A549 (cell line): ENCODE measurements at regions not wholly inside any gene's neighbourhood (a gene's known extent, or its start where the extent isn't known, plus 50 kb on each side); places are given as distances from the start of the nearest gene placed in this dataset.

Source experiments
- ATAC-seq, 2 experiments: fragments of 200-7000 bp in 1 of 2; fragments of >200 bp in 1 of 2; cut with Nextera tagmentation in 1 of 2; cut with Tn5 transposase in 1 of 2; 3 replicates each; pipeline versions ENCODE4 v1.8.0 to v1.9.1; 2018 to 2020; ENCODE audit warnings: mild to moderate bottlenecking in 1 of 2, moderate library complexity in 1 of 2
- CTCF ChIA-PET: fragments of 300-600 bp; sonication (Branson Sonifier 250); formaldehyde crosslinking; extraction: SDS; loops from one replicate; lab custom pipeline; 2021; ENCODE audit warnings: antibody characterized with exemption, inconsistent platforms; lab: Yijun Ruan, JAX
- POLR2A ChIA-PET: fragments of 350-600 bp; formaldehyde crosslinking; extraction: SDS; loops from one replicate; lab custom pipeline; 2021; ENCODE audit warnings: antibody characterized with exemption, inconsistent platforms; lab: Yijun Ruan, JAX
- DNase-seq, 2 experiments: peaks; one replicate each; pipeline versions ENCODE4 v3.0.0 to v3.0.0-alpha.2; 2011 to 2016; ENCODE audit warnings: low read depth in 1 of 2, low spot score in 1 of 2
- FAIRE-seq: peaks from 2 replicates; lab custom pipeline; 2011; peaks lifted over from hg19 to GRCh38; lab: Jason Lieb, UNC
- H3K27ac ChIP-seq, 2 experiments: fragments of >200 bp; sonication (Bioruptor Twin); formaldehyde crosslinking; 3 replicates each; pipeline ENCODE4 v1.5.1; 2016 to 2017
- H3K4me1 ChIP-seq: fragments of >200 bp; sonication (Bioruptor Twin); formaldehyde crosslinking; 3 replicates; pipeline ENCODE4 v1.6.1; 2016
- H3K4me2 ChIP-seq: fragments of >200 bp; sonication (Bioruptor Twin); formaldehyde crosslinking; 3 replicates; pipeline ENCODE4 v1.6.1; 2016
- H3K4me3 ChIP-seq: fragments of >200 bp; sonication (Bioruptor Twin); formaldehyde crosslinking; 3 replicates; pipeline ENCODE4 v1.5.1; 2016
- H3K9me3 ChIP-seq: fragments of >200 bp; sonication (Bioruptor Twin); formaldehyde crosslinking; 3 replicates; pipeline ENCODE4 v1.6.1; 2016
- BCL3 ChIP-seq: fragments of >200 bp; sonication (Bioruptor Twin); formaldehyde crosslinking; IDR thresholded peaks from 3 replicates; pipeline ENCODE4 v1.6.1; 2016
- CBX2 ChIP-seq: fragments of 200-600 bp; sonication (generic); IDR thresholded peaks from 2 replicates; pipeline ENCODE4 v1.6.1; 2016; ENCODE audit warnings: low read depth, mild to moderate bottlenecking, borderline replicate concordance
- CHD2 ChIP-seq: fragments of 150-350 bp; IDR thresholded peaks from 2 replicates; pipeline ENCODE4 v1.6.1; 2014; ENCODE audit warnings: low read length; ENCODE audit not compliant: partially characterized antibody
- CHD4 ChIP-seq: fragments of 200-600 bp; sonication (generic); IDR thresholded peaks from 2 replicates; pipeline ENCODE4 v1.6.1; 2016; ENCODE audit warnings: antibody characterized with exemption, mild to moderate bottlenecking, borderline replicate concordance
- EHMT2 ChIP-seq: fragments of 200-600 bp; sonication (generic); IDR thresholded peaks from 2 replicates; pipeline ENCODE4 v1.6.1; 2016; ENCODE audit warnings: antibody characterized with exemption, low read depth, mild to moderate bottlenecking, moderate library complexity
- ELK1 ChIP-seq: fragments of 150-350 bp; IDR thresholded peaks from 2 replicates; pipeline ENCODE4 v1.6.1; 2014; ENCODE audit warnings: low read depth, mild to moderate bottlenecking, low read length
- ESRRA ChIP-seq: fragments of 150-350 bp; IDR thresholded peaks from 2 replicates; pipeline ENCODE4 v1.6.1; 2014; ENCODE audit warnings: mild to moderate bottlenecking, low read length, borderline replicate concordance
- GATA3 ChIP-seq: IDR thresholded peaks from 2 replicates; pipeline ENCODE4 v1.6.1; 2012; ENCODE audit warnings: borderline replicate concordance
- HDAC2 ChIP-seq: fragments of 200-600 bp; sonication (generic); IDR thresholded peaks from 2 replicates; pipeline ENCODE4 v1.6.1; 2016
- HEYL ChIP-seq: fragments of 250-450 bp; sonication (Bioruptor Pico); IDR thresholded peaks from 2 replicates; pipeline ENCODE4 v1.8.0; 2021; ENCODE audit warnings: mild to moderate bottlenecking, moderate library complexity
- HMGXB4 ChIP-seq: fragments of 250-450 bp; sonication (Bioruptor Pico); IDR thresholded peaks from 2 replicates; pipeline ENCODE4 v1.5.0; 2021; ENCODE audit warnings: mild to moderate bottlenecking, moderate library complexity, borderline replicate concordance
- HOXA7 ChIP-seq: fragments of 250-450 bp; sonication (Bioruptor Pico); IDR thresholded peaks from 2 replicates; pipeline ENCODE4 v1.5.0; 2020; ENCODE audit warnings: mild to moderate bottlenecking, moderate library complexity
- HOXB13 ChIP-seq: fragments of 250-450 bp; sonication (Bioruptor Pico); IDR thresholded peaks from 2 replicates; pipeline ENCODE4 v1.5.0; 2020; ENCODE audit warnings: low read depth, mild to moderate bottlenecking, moderate library complexity
- HOXB5 ChIP-seq: fragments of 250-450 bp; sonication (Bioruptor Pico); IDR thresholded peaks from 2 replicates; pipeline ENCODE4 v1.5.0; 2020; ENCODE audit warnings: mild to moderate bottlenecking, moderate library complexity
- MAZ ChIP-seq: fragments of 150-350 bp; IDR thresholded peaks from 2 replicates; pipeline ENCODE4 v1.6.1; 2014; ENCODE audit warnings: antibody characterized with exemption, low read depth, low read length, borderline replicate concordance
- MYC ChIP-seq: IDR thresholded peaks from 2 replicates; pipeline ENCODE4 v1.6.1; 2012; ENCODE audit warnings: mild to moderate bottlenecking, inconsistent platforms, low read length, improper control_type of control experiment, borderline replicate concordance
- NPAS2 ChIP-seq: fragments of 250-450 bp; sonication (Bioruptor Pico); IDR thresholded peaks from 2 replicates; pipeline ENCODE4 v1.8.0; 2022; ENCODE audit warnings: mild to moderate bottlenecking, moderate library complexity, borderline replicate concordance
- RFX5 ChIP-seq: fragments of 450-650 bp; IDR thresholded peaks from 2 replicates; pipeline ENCODE4 v1.7.1; 2014; ENCODE audit warnings: antibody characterized with exemption, mild to moderate bottlenecking, moderate library complexity
- RNF2 ChIP-seq: fragments of 200-600 bp; sonication (generic); IDR thresholded peaks from 2 replicates; pipeline ENCODE4 v1.6.1; 2016; ENCODE audit warnings: low read depth, mild to moderate bottlenecking, antibody characterized with exemption, moderate library complexity, borderline replicate concordance
- SREBF2 ChIP-seq: fragments of 450-650 bp; IDR thresholded peaks from 2 replicates; pipeline ENCODE4 v1.6.1; 2014; ENCODE audit warnings: mild to moderate bottlenecking, moderate library complexity
- TFCP2L1 ChIP-seq: fragments of 250-450 bp; sonication (Bioruptor Pico); IDR thresholded peaks from 2 replicates; pipeline ENCODE4 v1.5.0; 2021; ENCODE audit warnings: mild to moderate bottlenecking
- TP53 ChIP-seq: fragments of 250-450 bp; sonication (Bioruptor Pico); IDR thresholded peaks from 2 replicates; pipeline ENCODE4 v1.5.0; 2021; ENCODE audit warnings: mild to moderate bottlenecking, moderate library complexity
- USF2 ChIP-seq: fragments of 450-650 bp; IDR thresholded peaks from 2 replicates; pipeline ENCODE4 v1.6.1; 2014; ENCODE audit warnings: antibody characterized with exemption
- ZFP36 ChIP-seq: fragments of 450-650 bp; IDR thresholded peaks from 2 replicates; pipeline ENCODE4 v1.6.1; 2014; ENCODE audit warnings: borderline replicate concordance; ENCODE audit not compliant: partially characterized antibody
- ZNF302 ChIP-seq: fragments of 250-450 bp; sonication (Bioruptor Pico); IDR thresholded peaks from 2 replicates; pipeline ENCODE4 v1.9.0; 2021; ENCODE audit warnings: inconsistent platforms, mild to moderate bottlenecking, moderate library complexity
- ZSCAN20 ChIP-seq: fragments of 250-450 bp; sonication (Bioruptor Pico); IDR thresholded peaks from 2 replicates; pipeline ENCODE4 v1.8.0; 2022; ENCODE audit warnings: mild to moderate bottlenecking, moderate library complexity
- WGBS: methylation state at CpG from one replicate; pipeline ENCODE4 v1.1.6; 2017; ENCODE audit errors: missing lambda C conversion rate; 5-methylcytosine and 5-hydroxymethylcytosine counted together

GRCh38 chr5:98248949-98249348 lies 524.5 kb upstream of the RGMB start:
- CTCF ChIA-PET, result no interaction called here
- Histone ChIP-seq H3K9me3 (peaks cover 2% of the 10 kb centered on the region; the same call in 1 of the 3 replicates), H3K4me2 (no peak overlapping the region), H3K27ac (no peak overlapping the region), H3K4me3 (no peak overlapping the region)
- no peak for ATAC-seq
- 23% methylated on average over 2 of the region's 2 CpGs for WGBS
- TF ChIP-seq ZNF302 (CRISPR knock-in tag), result no peak
- no peak for TF ChIP-seq HDAC2
- no peak for TF ChIP-seq HEYL (CRISPR knock-in tag)
- TF ChIP-seq HMGXB4 (CRISPR knock-in tag), result no peak
- no peak for TF ChIP-seq ESRRA
- no peak for TF ChIP-seq ZSCAN20 (CRISPR knock-in tag)
- TF ChIP-seq NPAS2, result no peak
- TF ChIP-seq MAZ, result no peak
- TF ChIP-seq TFCP2L1, result no peak
- no peak for TF ChIP-seq HOXB13 (CRISPR knock-in tag)
- no peak for TF ChIP-seq HOXB5
- no peak for TF ChIP-seq HOXA7
- TF ChIP-seq, all 56 proteins: peak for 0
- H3K4me1 ChIP-seq, result no peaks in the 10 kb centered on the region
- DNase-seq (no peak), FAIRE-seq (no peak)
- POLR2A ChIA-PET, result no interaction called here

GRCh38 chr5:98258939-98259338 lies 514.5 kb upstream of the RGMB start:
- CTCF ChIA-PET, result no interaction called here
- Histone ChIP-seq H3K4me3 (no peak overlapping the region), H3K27ac (no peak overlapping the region), H3K4me1 (no peaks in the 10 kb centered on the region), H3K4me2 (no peak overlapping the region), H3K9me3 (no peaks in the 10 kb centered on the region)
- no peak for TF ChIP-seq EHMT2
- TF ChIP-seq SREBF2, result no peak
- TF ChIP-seq CHD2, result no peak
- TF ChIP-seq BCL3, result no peak
- no peak for TF ChIP-seq MYC
- TF ChIP-seq CBX2, result no peak
- TF ChIP-seq HOXB5, result no peak
- no peak for TF ChIP-seq HEYL (CRISPR knock-in tag)
- no peak for TF ChIP-seq RFX5
- no peak for TF ChIP-seq GATA3
- WGBS, result 6% methylated on average over 3 of the region's 3 CpGs
- no peak for ATAC-seq
- no peak for FAIRE-seq
- no peak for DNase-seq
- POLR2A ChIA-PET, result no interaction called here

GRCh38 chr5:98259595-98259994 lies 513.9 kb upstream of the RGMB start:
- ATAC-seq (no peak), FAIRE-seq (no peak), DNase-seq (no peak)
- WGBS, result 43% methylated on average over 3 of the region's 3 CpGs
- Histone ChIP-seq H3K4me1 (no peaks in the 10 kb centered on the region), H3K4me3 (no peak overlapping the region), H3K27ac (no peak overlapping the region), H3K9me3 (no peaks in the 10 kb centered on the region), H3K4me2 (no peak overlapping the region)
- POLR2A ChIA-PET, result no interaction called here
- TF ChIP-seq MAZ (no peak), ZFP36 (no peak), RNF2 (no peak), TP53 (CRISPR knock-in tag) (no peak), HOXB5 (no peak), SREBF2 (no peak), MYC (no peak), CHD4 (no peak), ELK1 (no peak), USF2 (no peak)
- CTCF ChIA-PET, result interaction anchor here (0.6 to 1.0 kb wide), 2 partner anchors 72 to 1517 kb away, joined by 3 read pairs; no protein-coding TSS in a partner anchor
